Nephron progenitor cell (in vitro differentiated cells): ENCODE measurements at regions not wholly inside any gene's neighbourhood (a gene's known extent, or its start where the extent isn't known, plus 50 kb on each side); places are given as distances from the start of the nearest gene placed in this dataset.

ENCODE experiments used
- DNase-seq: peaks from one replicate; pipeline ENCODE4 v3.0.0; 2021
- H3K27ac Mint-ChIP-seq: 2 replicates; pipeline ENCODE4 v1.8.0; 2021; ENCODE audit warnings: mild to moderate bottlenecking, moderate library complexity, mixed read lengths
- H3K27me3 Mint-ChIP-seq: 2 replicates; pipeline ENCODE4 v1.8.0; 2021; ENCODE audit warnings: mild to moderate bottlenecking, low read depth, mixed read lengths; ENCODE audit not compliant: poor library complexity
- H3K36me3 Mint-ChIP-seq: 2 replicates; pipeline ENCODE4 v1.8.0; 2021; ENCODE audit warnings: low read depth, mixed read lengths
- H3K4me1 Mint-ChIP-seq: 2 replicates; pipeline ENCODE4 v1.8.0; 2021; ENCODE audit warnings: mixed read lengths
- H3K4me3 Mint-ChIP-seq: 2 replicates; pipeline ENCODE4 v1.8.0; 2021; ENCODE audit warnings: mild to moderate bottlenecking, moderate library complexity, mixed read lengths
- H3K9me3 Mint-ChIP-seq: 2 replicates; pipeline ENCODE4 v1.8.0; 2021; ENCODE audit warnings: mild to moderate bottlenecking, moderate library complexity, mixed read lengths
- CTCF ChIP-seq: fragments of 200-600 bp; sonication (generic); IDR thresholded peaks from 2 replicates; pipeline ENCODE4 v1.5.0; 2021; ENCODE audit warnings: antibody characterized with exemption

DNA sequence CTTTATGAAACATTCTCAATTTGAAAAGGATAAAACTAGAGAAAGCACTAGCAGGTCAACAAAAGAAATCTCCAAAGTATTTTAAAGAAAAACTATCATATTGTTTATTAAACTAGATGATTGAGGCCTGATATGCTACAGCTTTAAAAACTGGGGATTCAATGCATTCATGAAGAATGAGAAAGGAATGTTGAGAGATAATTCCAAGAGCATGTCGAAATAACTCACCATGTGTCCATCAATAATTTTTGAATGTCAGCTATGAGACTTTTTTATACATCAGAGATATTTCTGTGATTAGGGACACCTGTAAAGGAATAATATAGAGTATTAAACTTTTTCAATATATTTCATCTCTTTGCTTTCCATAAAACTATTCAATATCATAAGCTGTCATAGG, 376.9 kb upstream of the REG3G start:
- no peaks in the 10 kb centered on the region for H3K36me3 Mint-ChIP-seq
- DNase-seq = no peak
- H3K4me1 Mint-ChIP-seq = no peaks in the 10 kb centered on the region
- H3K27ac Mint-ChIP-seq = no peak overlapping the region
- H3K27me3 Mint-ChIP-seq = peaks cover 3% of the 10 kb centered on the region
- no peak overlapping the region for H3K4me3 Mint-ChIP-seq
- H3K9me3 Mint-ChIP-seq = no peaks in the 10 kb centered on the region
- TF ChIP-seq CTCF = no peak

DNA sequence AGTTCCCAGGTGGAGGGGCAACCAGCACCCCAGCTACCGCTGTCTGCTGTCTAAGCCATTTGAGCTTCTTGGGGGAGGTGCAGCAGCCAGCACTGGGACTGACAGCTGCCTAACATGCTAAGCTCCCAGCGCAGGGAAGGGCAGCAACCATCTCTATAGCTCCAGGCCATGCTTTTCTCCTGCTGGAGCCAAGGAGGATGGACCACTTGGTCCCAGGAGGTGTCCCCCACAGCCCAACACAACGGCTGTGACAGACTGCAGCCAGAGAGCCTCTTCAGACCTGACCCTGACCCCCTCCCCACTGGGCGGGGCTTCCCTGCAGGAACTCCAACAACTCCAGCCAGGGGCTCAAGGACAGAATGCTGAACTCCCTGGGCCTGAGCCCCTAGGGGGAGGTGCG, 370.6 kb upstream of the REG3G start:
- Mint-ChIP-seq H3K4me1 (no peaks in the 10 kb centered on the region), H3K9me3 (peaks cover 33% of the 10 kb centered on the region), H3K4me3 (no peak overlapping the region), H3K36me3 (no peaks in the 10 kb centered on the region), H3K27me3 (no peaks in the 10 kb centered on the region), H3K27ac (no peak overlapping the region)
- TF ChIP-seq CTCF = no peak
- no peak for DNase-seq

- no peak for DNase-seq
- TF ChIP-seq CTCF = no peak
- Mint-ChIP-seq H3K4me1 (peaks cover 6% of the 10 kb centered on the region), H3K36me3 (no peaks in the 10 kb centered on the region), H3K27ac (no peak overlapping the region), H3K4me3 (no peak overlapping the region), H3K9me3 (no peaks in the 10 kb centered on the region), H3K27me3 (no peaks in the 10 kb centered on the region)
Measured at GRCh38 chr2:78676921-78677696, 348.4 kb upstream of the REG3G start.

- Mint-ChIP-seq H3K36me3 (no peaks in the 10 kb centered on the region), H3K4me3 (no peak overlapping the region), H3K9me3 (no peaks in the 10 kb centered on the region), H3K4me1 (peaks cover 6% of the 10 kb centered on the region), H3K27me3 (no peaks in the 10 kb centered on the region), H3K27ac (no peak overlapping the region)
- DNase-seq = no peak
- no peak for TF ChIP-seq CTCF
Measured at GRCh38 chr2:78677774-78678173, 347.7 kb upstream of the REG3G start.

DNA sequence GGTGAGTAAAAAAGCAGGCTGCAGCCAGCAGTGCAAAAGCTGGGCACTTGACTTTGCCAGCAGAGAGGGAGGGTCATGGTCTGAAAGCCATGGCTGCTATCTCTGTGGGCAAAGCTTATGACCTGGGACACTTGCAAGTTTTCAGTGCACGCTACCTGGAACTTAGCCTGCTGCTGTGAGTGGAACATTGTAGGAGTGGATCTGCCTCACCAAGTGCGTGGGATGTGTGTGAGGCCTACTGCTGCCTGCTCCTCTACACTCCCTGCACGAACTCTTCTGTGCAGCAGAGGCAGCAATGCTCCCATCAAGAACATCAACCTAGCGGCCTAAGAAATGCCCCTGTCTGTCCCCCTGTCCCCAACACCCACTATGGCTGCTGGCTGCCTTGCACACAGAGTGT, 344.1 kb upstream of the REG3G start:
- DNase-seq = no peak
- no peaks in the 10 kb centered on the region for H3K27me3 Mint-ChIP-seq
- no peaks in the 10 kb centered on the region for H3K4me1 Mint-ChIP-seq
- H3K4me3 Mint-ChIP-seq = no peak overlapping the region
- H3K9me3 Mint-ChIP-seq = peaks cover 17% of the 10 kb centered on the region
- TF ChIP-seq CTCF = no peak
- H3K27ac Mint-ChIP-seq = no peak overlapping the region
- no peaks in the 10 kb centered on the region for H3K36me3 Mint-ChIP-seq

GRCh38 chr2:78682781-78683180, 342.7 kb upstream of the REG3G start:
- no peaks in the 10 kb centered on the region for H3K36me3 Mint-ChIP-seq
- DNase-seq = no peak
- no peak overlapping the region for H3K27ac Mint-ChIP-seq
- no peak overlapping the region for H3K4me3 Mint-ChIP-seq
- no peak for TF ChIP-seq CTCF
- H3K27me3 Mint-ChIP-seq = no peaks in the 10 kb centered on the region
- peaks cover 17% of the 10 kb centered on the region for H3K9me3 Mint-ChIP-seq
- H3K4me1 Mint-ChIP-seq = no peaks in the 10 kb centered on the region
